Calu3 (cell line): ENCODE measurements at regions not wholly inside any gene's neighbourhood (a gene's known extent, or its start where the extent isn't known, plus 50 kb on each side); places are given as distances from the start of the nearest gene placed in this dataset.
"Not testable (repeated sequence)": the region's sequence is repeated elsewhere in the genome, so short reads cannot be mapped to it uniquely, and the experiment has no call there.

Experiments used
- BruUV-seq: library from RNA; stranded (reverse); fragments of 400-500 nt; replicated peaks from 2 replicates; lab custom pipeline; 2021; lab: Mats Ljungman, UMichigan
- CTCF ChIA-PET: fragments of 300-600 bp; sonication (Branson Sonifier 250); formaldehyde crosslinking; loops from one replicate; lab custom pipeline; 2022; ENCODE audit warnings: antibody characterized with exemption; lab: Charles Lee
- DNase-seq: peaks from one replicate; pipeline ENCODE4 v3.0.0; 2022
- H3K27ac Mint-ChIP-seq: one replicate; pipeline ENCODE4 v1.8.0; 2022; ENCODE audit warnings: mixed read lengths; ENCODE audit not compliant: unreplicated experiment
- H3K27me3 Mint-ChIP-seq: one replicate; pipeline ENCODE4 v1.8.0; 2022; ENCODE audit warnings: mixed read lengths; ENCODE audit not compliant: unreplicated experiment
- H3K36me3 Mint-ChIP-seq: one replicate; pipeline ENCODE4 v1.8.0; 2022; ENCODE audit warnings: mild to moderate bottlenecking, moderate library complexity, mixed read lengths; ENCODE audit not compliant: insufficient read depth, unreplicated experiment
- H3K4me1 Mint-ChIP-seq: one replicate; pipeline ENCODE4 v1.8.0; 2022; ENCODE audit warnings: mild to moderate bottlenecking, low read depth, mixed read lengths; ENCODE audit not compliant: unreplicated experiment
- H3K4me3 Mint-ChIP-seq: one replicate; pipeline ENCODE4 v1.8.0; 2022; ENCODE audit warnings: mild to moderate bottlenecking, low read depth, moderate library complexity, mixed read lengths; ENCODE audit not compliant: unreplicated experiment
- H3K9me3 Mint-ChIP-seq: one replicate; pipeline ENCODE4 v1.8.0; 2022; ENCODE audit warnings: low read depth, mixed read lengths; ENCODE audit not compliant: unreplicated experiment
- intact Hi-C: fragments of 100-400 bp; cut with micrococcal nuclease; formaldehyde crosslinking; loops from one replicate; pipeline ENCODE4 v1.10.0; 2022; ENCODE audit not compliant: unreplicated experiment
- TF ChIP-seq, protein P1 (sequence below): fragments of 200-600 bp; IDR thresholded peaks from one replicate; pipeline ENCODE4 v1.8.0; 2022; ENCODE audit warnings: antibody characterized with exemption; ENCODE audit not compliant: unreplicated experiment

DNA sequence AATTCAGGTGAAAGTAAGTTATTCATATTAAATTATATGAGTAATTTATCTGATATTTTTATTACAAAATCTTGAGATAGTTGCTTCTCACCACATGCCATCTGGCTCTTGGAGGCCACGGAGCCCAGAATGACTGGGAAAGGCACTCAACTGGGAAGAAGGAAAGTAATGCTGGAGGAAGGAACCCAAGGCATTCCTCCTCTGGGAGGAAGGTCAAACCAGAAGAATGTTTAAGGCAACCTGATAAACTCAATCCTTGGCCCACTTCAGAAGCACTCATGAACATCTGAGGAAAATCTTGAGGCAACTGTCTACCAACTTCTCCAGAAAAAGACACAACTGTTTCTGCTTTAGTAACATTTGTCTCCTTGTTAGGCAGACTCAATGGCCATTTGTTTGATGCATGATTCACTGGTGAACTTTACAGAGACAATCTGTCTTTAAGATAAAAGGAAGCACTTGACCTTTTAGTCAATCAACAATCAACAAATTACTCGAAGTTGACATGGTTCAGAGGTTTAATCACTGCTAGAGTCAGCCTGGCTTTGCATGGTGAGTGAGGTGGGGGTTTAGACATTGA lies 261.4 kb upstream of the MME start:
- Mint-ChIP-seq H3K4me3 (no peak overlapping the region), H3K9me3 (peaks cover 18% of the 10 kb centered on the region), H3K36me3 (no peaks in the 10 kb centered on the region), H3K27me3 (no peaks in the 10 kb centered on the region), H3K27ac (no peak overlapping the region), H3K4me1 (no peaks in the 10 kb centered on the region)
- intact Hi-C loops, result no loop called here
- TF ChIP-seq, protein P1, sequence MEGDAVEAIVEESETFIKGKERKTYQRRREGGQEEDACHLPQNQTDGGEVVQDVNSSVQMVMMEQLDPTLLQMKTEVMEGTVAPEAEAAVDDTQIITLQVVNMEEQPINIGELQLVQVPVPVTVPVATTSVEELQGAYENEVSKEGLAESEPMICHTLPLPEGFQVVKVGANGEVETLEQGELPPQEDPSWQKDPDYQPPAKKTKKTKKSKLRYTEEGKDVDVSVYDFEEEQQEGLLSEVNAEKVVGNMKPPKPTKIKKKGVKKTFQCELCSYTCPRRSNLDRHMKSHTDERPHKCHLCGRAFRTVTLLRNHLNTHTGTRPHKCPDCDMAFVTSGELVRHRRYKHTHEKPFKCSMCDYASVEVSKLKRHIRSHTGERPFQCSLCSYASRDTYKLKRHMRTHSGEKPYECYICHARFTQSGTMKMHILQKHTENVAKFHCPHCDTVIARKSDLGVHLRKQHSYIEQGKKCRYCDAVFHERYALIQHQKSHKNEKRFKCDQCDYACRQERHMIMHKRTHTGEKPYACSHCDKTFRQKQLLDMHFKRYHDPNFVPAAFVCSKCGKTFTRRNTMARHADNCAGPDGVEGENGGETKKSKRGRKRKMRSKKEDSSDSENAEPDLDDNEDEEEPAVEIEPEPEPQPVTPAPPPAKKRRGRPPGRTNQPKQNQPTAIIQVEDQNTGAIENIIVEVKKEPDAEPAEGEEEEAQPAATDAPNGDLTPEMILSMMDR, result no peak
- CTCF ChIA-PET, result no interaction called here
- no peak for DNase-seq
- no TSS peak for BruUV-seq

DNA sequence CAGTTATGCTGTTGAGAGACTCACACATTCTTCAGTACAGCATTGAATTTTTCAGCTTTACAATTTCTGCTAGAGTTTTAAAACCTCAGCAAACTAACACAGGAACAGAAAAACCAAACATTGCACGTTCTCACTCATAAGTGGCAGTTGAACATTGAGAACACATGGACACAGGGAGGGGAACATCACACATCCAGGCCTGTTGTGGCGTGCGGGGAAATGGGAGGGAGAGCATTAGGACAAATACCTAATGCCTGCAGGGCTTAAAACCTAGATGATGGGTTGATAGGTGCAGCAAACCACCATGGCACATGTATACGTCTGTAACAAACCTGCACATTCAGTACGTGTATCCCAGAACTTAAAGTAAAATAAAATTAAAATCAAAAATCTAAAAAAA lies 270.1 kb upstream of the MME start:
- H3K27ac Mint-ChIP-seq, H3K4me1 Mint-ChIP-seq, CTCF ChIA-PET, H3K36me3 Mint-ChIP-seq, H3K4me3 Mint-ChIP-seq, H3K27me3 Mint-ChIP-seq, BruUV-seq, intact Hi-C loops, DNase-seq: not testable (repeated sequence)
- peaks cover 16% of the 10 kb centered on the region for H3K9me3 Mint-ChIP-seq

DNA sequence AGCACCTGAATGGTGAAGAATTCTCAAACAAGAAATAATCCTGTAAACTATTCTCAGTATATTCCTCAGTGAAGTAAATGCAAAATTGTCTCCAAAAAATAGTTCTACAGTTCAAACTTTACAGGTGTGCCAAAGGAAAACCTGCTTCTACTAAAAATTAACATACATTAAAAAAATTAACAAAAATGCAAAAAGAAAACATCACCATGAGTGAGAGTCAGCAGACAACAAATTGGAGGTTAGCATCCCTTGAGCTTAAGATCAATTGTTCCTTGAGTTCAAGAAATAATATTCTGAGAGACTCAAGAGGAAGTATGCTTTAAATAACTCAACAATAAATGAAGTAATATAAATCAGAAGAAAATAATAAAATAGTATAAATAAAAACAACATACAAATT lies 278.4 kb upstream of the MME start:
- TF ChIP-seq, protein P1, result no peak
- Mint-ChIP-seq H3K4me1 (no peaks in the 10 kb centered on the region), H3K36me3 (no peaks in the 10 kb centered on the region), H3K9me3 (peaks cover 17% of the 10 kb centered on the region), H3K27me3 (no peaks in the 10 kb centered on the region), H3K4me3 (no peak overlapping the region), H3K27ac (no peak overlapping the region)
- no peak for DNase-seq
- CTCF ChIA-PET, result no interaction called here
- BruUV-seq, result no TSS peak
- intact Hi-C loops, result no loop called here

DNA sequence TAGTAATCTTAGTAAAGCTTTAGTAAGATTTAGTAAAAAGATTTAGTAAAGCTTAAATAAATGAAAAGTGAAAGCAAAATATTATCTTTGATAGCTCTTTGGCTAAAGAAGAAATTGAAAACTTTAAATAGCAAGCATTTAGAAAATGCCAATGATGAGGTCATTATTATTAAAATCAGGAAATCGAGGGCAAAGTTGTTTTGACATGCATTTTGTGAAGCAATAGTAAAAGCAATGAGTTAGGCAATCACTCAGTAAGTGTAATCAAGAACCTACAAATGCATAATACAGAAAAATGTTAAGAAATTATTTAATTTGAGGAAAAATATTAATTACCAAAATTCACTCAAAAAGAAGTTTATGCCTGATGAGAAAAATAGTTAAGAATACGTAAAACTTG lies 280.3 kb upstream of the MME start:
- CTCF ChIA-PET, result interaction anchor here (0.6 kb wide), 1 partner anchor 511 kb away, joined by 5 read pairs; no protein-coding TSS in a partner anchor
- Mint-ChIP-seq H3K4me3 (no peak overlapping the region), H3K27ac (no peak overlapping the region), H3K36me3 (no peaks in the 10 kb centered on the region), H3K4me1 (no peaks in the 10 kb centered on the region), H3K27me3 (no peaks in the 10 kb centered on the region), H3K9me3 (peaks cover 12% of the 10 kb centered on the region)
- DNase-seq, result no peak
- no TSS peak for BruUV-seq
- TF ChIP-seq, protein P1, result no peak
- intact Hi-C loops, result loop anchor here (1.0 kb wide), 1 partner anchor 37 kb away; no protein-coding TSS in a partner anchor

DNA sequence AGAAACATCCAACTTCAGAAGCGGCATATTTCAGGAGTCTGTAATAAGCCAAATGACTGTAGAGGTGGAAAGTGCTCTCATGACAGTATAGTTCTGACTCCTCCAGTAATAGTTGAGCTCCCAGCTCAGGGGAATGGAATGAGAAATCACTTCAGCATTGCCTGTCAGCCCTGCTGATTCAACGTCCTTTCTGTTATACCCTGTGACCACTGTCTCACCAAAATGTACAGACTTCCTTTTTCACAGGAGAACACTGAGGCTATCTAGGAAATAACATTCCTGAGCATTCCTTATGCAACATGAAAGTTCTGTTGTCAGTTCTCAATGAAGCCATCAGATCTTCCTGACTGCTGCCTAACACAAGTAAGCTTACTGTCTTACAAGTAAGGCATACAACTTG lies 284.5 kb upstream of the MME start:
- no peak for DNase-seq
- Mint-ChIP-seq H3K9me3 (peaks cover 4% of the 10 kb centered on the region), H3K4me1 (no peaks in the 10 kb centered on the region), H3K36me3 (no peaks in the 10 kb centered on the region), H3K27me3 (no peaks in the 10 kb centered on the region), H3K27ac (no peak overlapping the region), H3K4me3 (no peak overlapping the region)
- intact Hi-C loops, result no loop called here
- no TSS peak for BruUV-seq
- TF ChIP-seq, protein P1, result no peak
- CTCF ChIA-PET, result no interaction called here
